Transverse colon (tissue), 4 donors: ENCODE measurements at regions not wholly inside any gene's neighbourhood (a gene's known extent, or its start where the extent isn't known, plus 50 kb on each side); places are given as distances from the start of the nearest gene placed in this dataset.

ENCODE experiments used
- CTCF ChIP-seq, 5 experiments: fragments of 200-600 bp in 3 of 5; fragments of 450-650 bp in 2 of 5; sonication (generic) in 3 of 5; IDR thresholded peaks; 1 replicate in 2 of 5; 2 replicates in 3 of 5; pipeline ENCODE4 v1.5.1; 2016 to 2017; ENCODE audit warnings: antibody characterized with exemption in 5 of 5, inconsistent platforms in 3 of 5, mild to moderate bottlenecking in 2 of 5, moderate library complexity in 1 of 5
- POLR2AphosphoS5 ChIP-seq, 3 donors: sonication (generic); formaldehyde crosslinking; IDR thresholded peaks; one replicate each; pipeline ENCODE4 v1.6.1; 2016; ENCODE audit warnings: antibody characterized with exemption in 3 of 3

- TF ChIP-seq CTCF (IDR thresholded peaks at IDR 0.05) (no peak), POLR2AphosphoS5 (IDR thresholded peaks at IDR 0.05) (no peak)
These were observed 412.5 kb downstream of the PTPRU start for GRCh38 chr1:29648798-29649188.
